Gastroesophageal sphincter (tissue), 4 donors: ENCODE measurements at regions not wholly inside any gene's neighbourhood (a gene's known extent, or its start where the extent isn't known, plus 50 kb on each side); places are given as distances from the start of the nearest gene placed in this dataset.

Experiments used
- ATAC-seq: fragments of 150-250 bp; one replicate; pipeline ENCODE4 v1.9.1; 2016; ENCODE audit warnings: mild to moderate bottlenecking, moderate library complexity
- H3K27ac ChIP-seq, 4 donors: fragments of 200-600 bp; sonication (generic) in 3 of 4; 1 replicate in 3 of 4; 2 replicates in 1 of 4; pipeline ENCODE4 v1.5.1; 2016 to 2019
- H3K27me3 ChIP-seq: fragments of 200-600 bp; sonication (generic); one replicate; pipeline ENCODE4 v1.5.1; 2019
- H3K36me3 ChIP-seq, 2 donors: fragments of 200-600 bp; sonication (generic); one replicate each; pipeline ENCODE4 v1.5.1; 2019; ENCODE audit warnings: control low read depth in 1 of 2
- H3K4me1 ChIP-seq, 3 donors: fragments of 200-600 bp; sonication (generic); 1 replicate in 2 of 3; 2 replicates in 1 of 3; pipeline ENCODE4 v1.5.1; 2016 to 2019; ENCODE audit warnings: control low read depth in 2 of 3
- H3K4me3 ChIP-seq, 2 donors: fragments of 200-600 bp; sonication (generic); one replicate each; pipeline ENCODE4 v1.5.1; 2019; ENCODE audit warnings: mild to moderate bottlenecking in 1 of 2, moderate library complexity in 1 of 2
- H3K9me3 ChIP-seq, 3 donors: fragments of 200-600 bp; sonication (generic); one replicate each; pipeline ENCODE4 v1.5.1; 2017 to 2019; ENCODE audit warnings: control low read depth in 2 of 3
- EP300 ChIP-seq: sonication (generic); formaldehyde crosslinking; IDR thresholded peaks from one replicate; pipeline ENCODE4 v1.6.1; 2017; ENCODE audit warnings: antibody characterized with exemption, mild to moderate bottlenecking
- POLR2A ChIP-seq, 2 donors: fragments of 450-650 bp; IDR thresholded peaks; one replicate each; pipeline ENCODE4 v1.6.1; 2017; ENCODE audit warnings: antibody characterized with exemption in 2 of 2, mild to moderate bottlenecking in 2 of 2, moderate library complexity in 1 of 2
- POLR2AphosphoS5 ChIP-seq: sonication (generic); formaldehyde crosslinking; IDR thresholded peaks from one replicate; pipeline ENCODE4 v1.6.1; 2017; ENCODE audit warnings: antibody characterized with exemption
- WGBS, 2 donors: methylation state at CpG; one replicate each; pipeline ENCODE4 v1.1.5; 2018; ENCODE audit warnings: low coverage in 1 of 2; 5-methylcytosine and 5-hydroxymethylcytosine counted together
- TF ChIP-seq, protein P1 (sequence below), 4 experiments: fragments of 200-600 bp in 2 of 4; fragments of 450-650 bp in 2 of 4; sonication (generic) in 1 of 4; IDR thresholded peaks; one replicate each; pipeline ENCODE4 v1.5.1; 2017 to 2019; ENCODE audit warnings: antibody characterized with exemption in 4 of 4, mild to moderate bottlenecking in 2 of 4, moderate library complexity in 2 of 4

DNA sequence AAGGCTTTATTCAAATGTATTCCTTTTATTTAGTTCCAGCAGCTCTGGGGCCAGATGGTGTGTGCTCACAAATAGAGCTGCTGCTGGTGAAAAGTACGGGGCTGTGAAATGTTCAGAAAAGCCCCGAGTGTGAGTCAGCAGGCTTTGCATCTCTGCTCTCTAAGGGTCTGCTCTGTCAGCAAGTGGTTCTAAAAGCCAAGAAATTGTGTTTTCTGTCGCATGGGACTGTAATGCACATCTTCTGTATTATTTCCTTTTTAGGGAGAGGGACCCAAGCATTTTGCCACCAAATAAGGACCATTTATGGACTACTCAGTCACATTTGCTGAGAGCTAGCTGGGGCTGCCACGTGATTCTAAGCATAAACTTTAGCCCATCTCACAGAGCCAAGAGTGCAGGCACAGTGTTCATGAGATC, 82.9 kb upstream of the NHS start:
- Histone ChIP-seq H3K27me3 (no peaks in the 10 kb centered on the region), H3K4me3 (no peak overlapping the region), H3K36me3 (no peaks in the 10 kb centered on the region), H3K4me1 (peaks cover 0 to 26% (median 0%) of the 10 kb centered on the region in 3 donors), H3K27ac (peak overlapping the region; percentile 70 to 84 (median 75)), H3K9me3 (no peaks in the 10 kb centered on the region)
- 0 to 17% methylated on average over 1 to 4 of the region's 4 CpGs for whole genome bisulfite sequencing, 2 donors
- peak; percentile 77 for ATAC-seq
- no peak for TF ChIP-seq POLR2A (IDR thresholded peaks at IDR 0.05)
- TF ChIP-seq, protein P1, sequence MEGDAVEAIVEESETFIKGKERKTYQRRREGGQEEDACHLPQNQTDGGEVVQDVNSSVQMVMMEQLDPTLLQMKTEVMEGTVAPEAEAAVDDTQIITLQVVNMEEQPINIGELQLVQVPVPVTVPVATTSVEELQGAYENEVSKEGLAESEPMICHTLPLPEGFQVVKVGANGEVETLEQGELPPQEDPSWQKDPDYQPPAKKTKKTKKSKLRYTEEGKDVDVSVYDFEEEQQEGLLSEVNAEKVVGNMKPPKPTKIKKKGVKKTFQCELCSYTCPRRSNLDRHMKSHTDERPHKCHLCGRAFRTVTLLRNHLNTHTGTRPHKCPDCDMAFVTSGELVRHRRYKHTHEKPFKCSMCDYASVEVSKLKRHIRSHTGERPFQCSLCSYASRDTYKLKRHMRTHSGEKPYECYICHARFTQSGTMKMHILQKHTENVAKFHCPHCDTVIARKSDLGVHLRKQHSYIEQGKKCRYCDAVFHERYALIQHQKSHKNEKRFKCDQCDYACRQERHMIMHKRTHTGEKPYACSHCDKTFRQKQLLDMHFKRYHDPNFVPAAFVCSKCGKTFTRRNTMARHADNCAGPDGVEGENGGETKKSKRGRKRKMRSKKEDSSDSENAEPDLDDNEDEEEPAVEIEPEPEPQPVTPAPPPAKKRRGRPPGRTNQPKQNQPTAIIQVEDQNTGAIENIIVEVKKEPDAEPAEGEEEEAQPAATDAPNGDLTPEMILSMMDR (IDR thresholded peaks at IDR 0.05): no peak
- TF ChIP-seq EP300: no peak
- no peak for TF ChIP-seq POLR2AphosphoS5

DNA sequence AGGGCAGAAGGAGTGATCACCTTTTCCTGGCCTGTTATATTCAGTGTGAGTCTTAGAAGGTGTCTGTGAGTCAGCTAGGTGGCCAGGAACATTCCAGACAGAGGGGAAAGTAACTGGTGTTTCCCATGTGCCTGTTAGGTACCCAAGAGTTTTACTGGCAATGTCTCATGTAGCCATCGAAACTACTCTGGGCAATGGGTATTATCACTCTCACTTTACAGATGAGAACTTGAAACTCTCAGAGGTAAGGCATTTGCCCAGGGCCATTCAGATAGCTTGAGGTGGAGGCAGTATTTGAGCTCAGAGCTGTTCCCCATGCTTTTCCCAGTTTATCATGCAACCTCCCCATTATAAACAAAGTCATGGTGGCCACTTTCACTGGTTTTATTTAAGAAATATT, 80.4 kb upstream of the NHS start:
- Histone ChIP-seq H3K9me3 (no peaks in the 10 kb centered on the region), H3K4me3 (no peak overlapping the region), H3K27ac (no peak overlapping the region), H3K36me3 (no peaks in the 10 kb centered on the region), H3K4me1 (peaks cover 0 to 26% (median 0%) of the 10 kb centered on the region in 3 donors), H3K27me3 (no peaks in the 10 kb centered on the region)
- TF ChIP-seq, protein P1 (IDR thresholded peaks at IDR 0.05): no peak
- TF ChIP-seq POLR2A (IDR thresholded peaks at IDR 0.05): no peak
- no peak for TF ChIP-seq EP300
- TF ChIP-seq POLR2AphosphoS5: no peak
- ATAC-seq: no peak
- 63 to 100% methylated on average over 1 of the region's 1 CpG for WGBS, 2 donors

DNA sequence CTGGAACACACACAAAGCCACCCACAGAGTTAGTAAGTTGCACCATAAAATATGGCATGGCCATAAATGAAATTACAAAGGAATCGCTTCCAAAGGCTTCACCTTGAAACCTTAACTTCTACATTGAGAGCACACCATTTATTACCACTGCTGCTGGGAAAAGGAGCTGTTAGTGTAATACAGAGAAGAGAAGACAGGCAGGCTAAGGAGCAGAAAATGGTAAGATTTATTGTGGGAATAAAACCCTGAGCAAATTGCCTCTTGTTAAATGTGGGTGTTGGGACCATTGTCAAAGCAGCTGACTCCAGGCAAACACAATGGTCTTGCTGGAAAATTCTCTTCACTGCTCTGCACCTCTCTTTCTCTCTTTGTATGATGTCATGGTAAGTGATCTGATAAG, 79.2 kb upstream of the NHS start:
- no peaks in the 10 kb centered on the region for H3K9me3 ChIP-seq
- no peak for ATAC-seq
- H3K27ac ChIP-seq: no peak overlapping the region
- H3K27me3 ChIP-seq: no peaks in the 10 kb centered on the region
- H3K4me1 ChIP-seq: peaks cover 0 to 23% (median 0%) of the 10 kb centered on the region in 3 donors
- no peak overlapping the region for H3K4me3 ChIP-seq
- WGBS, 2 donors: 80 to 83% methylated on average over 1 of the region's 1 CpG
- TF ChIP-seq, protein P1 (IDR thresholded peaks at IDR 0.05): no peak
- TF ChIP-seq POLR2A (IDR thresholded peaks at IDR 0.05) (no peak), POLR2AphosphoS5 (no peak), EP300 (no peak)
- H3K36me3 ChIP-seq: no peaks in the 10 kb centered on the region

DNA sequence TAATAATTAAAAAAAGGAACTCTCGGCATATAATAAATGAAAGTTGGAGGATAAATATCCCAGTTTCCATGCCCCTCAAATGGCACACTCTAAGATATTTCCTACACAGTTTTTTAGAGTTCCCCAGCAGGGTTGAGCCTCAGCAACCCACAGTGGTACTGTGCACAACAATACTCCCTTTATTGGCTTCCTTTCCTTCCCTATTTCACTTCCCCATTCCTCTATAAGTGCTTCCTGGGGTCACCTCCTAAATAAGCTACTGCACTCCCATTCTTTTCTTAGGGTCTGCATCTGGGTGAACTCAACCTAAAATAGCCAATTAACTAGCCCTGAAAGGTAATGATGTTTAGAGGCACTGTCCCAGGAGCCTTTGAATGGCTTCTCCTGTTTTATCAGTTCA, 76.4 kb upstream of the NHS start:
- TF ChIP-seq, protein P1 (IDR thresholded peaks at IDR 0.05): no peak
- TF ChIP-seq EP300: no peak
- TF ChIP-seq POLR2AphosphoS5: no peak
- TF ChIP-seq POLR2A (IDR thresholded peaks at IDR 0.05): no peak
- ATAC-seq: no peak
- H3K4me1 ChIP-seq: no peaks in the 10 kb centered on the region
- WGBS, 2 donors: 80 to 83% methylated on average over 1 of the region's 1 CpG
- no peaks in the 10 kb centered on the region for H3K9me3 ChIP-seq
- no peak overlapping the region for H3K4me3 ChIP-seq
- H3K27ac ChIP-seq: no peak overlapping the region
- no peaks in the 10 kb centered on the region for H3K36me3 ChIP-seq
- H3K27me3 ChIP-seq: no peaks in the 10 kb centered on the region

DNA sequence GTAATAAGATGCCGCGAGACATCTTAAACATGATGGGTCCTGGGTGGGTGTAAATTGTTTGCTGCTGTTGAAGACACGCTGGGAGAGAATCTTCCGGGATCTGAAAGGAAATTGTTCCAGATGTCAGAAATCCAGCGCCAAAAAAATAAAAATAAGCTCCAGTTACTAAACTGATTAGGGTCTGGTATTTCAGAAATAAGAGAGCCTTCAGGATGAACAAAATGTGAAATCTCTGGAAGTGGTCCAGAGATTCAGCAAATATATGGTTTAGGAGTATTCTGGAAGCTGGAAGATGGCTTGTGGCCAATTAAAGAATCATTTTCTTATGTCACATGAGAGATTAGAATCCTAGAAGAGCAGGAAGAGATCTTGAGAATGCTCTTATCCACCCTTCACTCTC, 75.8 kb upstream of the NHS start:
- WGBS, 2 donors: 43 to 64% methylated on average over 4 of the region's 5 CpGs
- no peaks in the 10 kb centered on the region for H3K36me3 ChIP-seq
- TF ChIP-seq, protein P1 (IDR thresholded peaks at IDR 0.05): no peak
- no peak for TF ChIP-seq EP300
- no peak for TF ChIP-seq POLR2A (IDR thresholded peaks at IDR 0.05)
- no peak for TF ChIP-seq POLR2AphosphoS5
- no peaks in the 10 kb centered on the region for H3K4me1 ChIP-seq
- no peak for ATAC-seq
- no peaks in the 10 kb centered on the region for H3K9me3 ChIP-seq
- no peak overlapping the region for H3K4me3 ChIP-seq
- H3K27ac ChIP-seq: no peak overlapping the region
- no peaks in the 10 kb centered on the region for H3K27me3 ChIP-seq
